ENCODE measurements at regions not wholly inside any gene's neighbourhood (a gene's known extent, or its start where the extent isn't known, plus 50 kb on each side); places are given as distances from the start of the nearest gene placed in this dataset.
"Not testable (repeated sequence)": the region's sequence is repeated elsewhere in the genome, so short reads cannot be mapped to it uniquely, and the experiment has no call there.

DNA sequence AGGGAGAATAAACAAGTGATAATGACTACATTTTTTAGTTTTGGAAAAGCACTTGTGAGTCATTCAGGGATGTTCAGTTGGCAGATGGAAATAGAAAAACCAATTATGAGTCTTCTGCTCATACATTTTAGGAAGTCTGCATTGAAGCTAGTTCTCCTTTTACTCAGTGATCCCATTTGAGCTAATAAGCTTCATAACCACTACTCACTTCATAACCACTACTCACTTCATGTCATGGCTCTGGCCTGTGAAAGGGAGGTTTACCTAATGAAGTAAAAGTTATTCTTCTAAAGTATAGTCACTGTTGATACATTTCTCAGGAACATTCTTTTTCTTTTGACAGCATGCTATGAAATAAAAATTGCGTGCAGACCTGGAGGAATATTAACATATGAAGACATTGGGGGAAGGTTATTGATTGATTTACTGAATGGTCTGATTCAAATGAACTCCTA, 948.7 kb downstream of the TSN start:
- H3K4me3 Mint-ChIP-seq = no peak overlapping the region

DNA sequence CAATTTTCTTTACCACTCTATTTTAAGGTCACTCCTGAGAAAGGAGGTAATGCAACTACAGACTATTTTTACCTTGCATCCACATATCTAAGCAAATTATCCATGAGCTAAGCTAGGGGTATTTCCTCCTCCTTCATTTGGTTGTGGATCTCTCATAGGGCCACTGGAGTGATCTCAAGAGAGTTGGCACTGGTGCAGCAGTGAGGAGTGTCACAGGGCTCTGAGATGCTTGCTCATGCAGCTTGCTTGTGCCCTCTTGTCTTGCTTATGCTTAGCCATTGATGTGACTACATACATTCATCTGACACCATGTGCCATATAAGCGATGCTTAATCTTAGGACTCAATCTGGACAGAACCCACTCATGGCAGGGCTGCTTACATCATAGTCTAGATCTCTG, 950.3 kb downstream of the TSN start:
- Mint-ChIP-seq H3K9me3 (ENCODE audit: low read depth) (peaks cover 7% of the 10 kb centered on the region), H3K27ac (no peak overlapping the region), H3K4me3 (no peak overlapping the region), H3K4me1 (no peaks in the 10 kb centered on the region), H3K27me3 (no peaks in the 10 kb centered on the region), H3K36me3 (no peaks in the 10 kb centered on the region)
- DNase-seq (no peak), ATAC-seq (no peak)
- CTCF ChIA-PET = no interaction called here

More for the DNA sequence above, 948.7 kb downstream of the TSN start:
- Mint-ChIP-seq H3K9me3 (ENCODE audit: low read depth) (peaks cover 2% of the 10 kb centered on the region), H3K27ac (no peak overlapping the region), H3K27me3 (no peaks in the 10 kb centered on the region), H3K36me3 (no peaks in the 10 kb centered on the region), H3K4me1 (no peaks in the 10 kb centered on the region)
- CTCF ChIA-PET = no interaction called here
- DNase-seq (no peak), ATAC-seq (no peak)

DNA sequence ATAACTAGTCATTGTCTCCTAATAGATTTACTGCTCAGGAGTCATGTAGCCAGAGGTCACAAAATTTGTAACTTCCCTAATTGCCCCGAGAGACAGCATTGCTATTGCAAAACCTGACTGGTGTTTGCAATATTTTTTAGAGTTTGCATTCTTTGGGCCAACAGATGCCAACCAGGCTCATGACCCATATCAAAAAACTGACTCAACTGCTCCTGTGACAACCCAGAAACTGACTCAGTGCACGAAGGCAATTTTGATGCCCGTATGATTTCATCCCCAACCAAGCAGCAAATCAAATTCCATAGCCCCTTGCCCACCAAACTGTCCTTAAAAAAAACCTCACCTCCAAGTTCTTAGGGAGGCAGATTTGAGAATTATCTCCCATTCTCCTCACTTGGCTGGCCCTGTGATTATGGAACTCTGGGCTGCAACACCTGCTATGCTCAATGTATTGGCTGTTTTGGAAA, 951.3 kb downstream of the TSN start:
- CTCF ChIA-PET = no interaction called here
- Mint-ChIP-seq H3K27me3 (no peaks in the 10 kb centered on the region), H3K9me3 (ENCODE audit: low read depth) (peaks cover 7% of the 10 kb centered on the region), H3K4me1 (no peaks in the 10 kb centered on the region), H3K36me3 (no peaks in the 10 kb centered on the region), H3K4me3 (no peak overlapping the region), H3K27ac (no peak overlapping the region)
- no peak for DNase-seq
- no peak for ATAC-seq

DNA sequence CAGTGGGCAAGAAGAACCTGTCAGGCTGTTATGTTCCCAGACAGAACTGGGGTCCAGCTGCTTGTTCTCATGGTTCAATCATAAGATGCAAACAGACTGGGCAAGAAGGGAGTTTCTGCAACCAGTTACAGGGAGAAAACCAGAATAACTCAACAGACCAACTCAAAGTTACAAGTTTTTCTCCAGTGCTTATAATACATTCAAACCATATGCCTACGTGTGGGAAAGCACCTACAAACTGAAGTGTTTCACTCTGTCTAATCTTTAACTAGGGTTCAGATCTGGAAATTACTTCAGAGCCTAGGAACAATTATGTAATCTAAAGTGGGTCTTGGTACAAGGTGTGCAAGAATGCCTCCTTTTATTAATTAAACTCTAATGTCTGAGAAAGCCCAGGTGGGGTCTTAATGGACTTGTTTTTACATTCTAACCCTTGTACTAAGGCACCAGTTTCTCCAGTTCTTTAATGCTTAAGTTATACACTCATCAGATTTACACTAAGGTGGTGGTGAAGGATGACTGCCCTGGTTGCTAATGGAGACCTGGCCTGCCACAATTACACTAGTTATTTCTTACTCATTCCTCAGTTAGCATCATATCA, 951.9 kb downstream of the TSN start:
- DNase-seq (no peak), ATAC-seq (no peak)
- Mint-ChIP-seq H3K4me1 (no peaks in the 10 kb centered on the region), H3K27me3 (no peaks in the 10 kb centered on the region), H3K36me3 (no peaks in the 10 kb centered on the region), H3K27ac (no peak overlapping the region), H3K4me3 (no peak overlapping the region), H3K9me3 (ENCODE audit: low read depth) (peaks cover 7% of the 10 kb centered on the region)
- CTCF ChIA-PET = no interaction called here

DNA sequence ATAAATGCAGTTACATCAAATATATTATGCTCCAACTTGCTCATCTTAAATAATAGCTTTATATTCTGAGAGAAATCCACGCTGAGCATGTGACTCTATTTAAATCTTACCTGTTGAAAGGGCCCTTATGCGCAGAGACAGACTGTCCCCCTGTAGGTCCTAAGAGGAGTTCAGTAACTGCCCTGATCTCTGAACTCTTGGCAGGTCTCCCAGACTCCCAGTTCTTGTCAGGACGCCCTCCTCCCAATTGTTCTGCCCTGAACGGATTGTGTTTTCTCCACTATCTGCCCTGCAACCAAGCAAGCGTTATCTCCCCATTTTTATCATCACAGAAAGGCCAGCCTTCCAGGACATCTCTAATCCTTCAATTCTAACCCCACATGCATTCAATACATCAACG, 954.6 kb downstream of the TSN start:
- no peak overlapping the region for H3K4me3 Mint-ChIP-seq
- H3K9me3 Mint-ChIP-seq (ENCODE audit: low read depth) = peaks cover 10% of the 10 kb centered on the region

DNA sequence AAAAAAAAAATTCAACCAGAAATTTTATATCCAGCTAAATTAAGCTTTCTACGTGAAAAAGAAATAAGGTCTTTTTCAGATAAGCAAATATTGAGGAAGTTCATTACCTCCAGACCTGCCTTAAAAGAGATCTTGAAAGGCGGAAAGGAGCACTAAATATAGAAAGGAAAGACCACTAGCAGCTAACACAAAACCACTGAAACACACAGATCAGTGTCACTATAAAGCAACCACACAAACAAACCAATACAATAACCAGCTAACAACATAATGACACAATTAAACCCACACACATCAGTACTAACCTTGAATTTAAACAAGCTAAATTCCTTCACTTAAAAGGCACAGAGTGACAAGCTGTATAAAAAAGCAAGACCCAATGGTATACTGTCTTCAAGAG, 958.3 kb downstream of the TSN start:
- H3K27ac Mint-ChIP-seq = no peak overlapping the region
- no peak overlapping the region for H3K4me3 Mint-ChIP-seq
- no peaks in the 10 kb centered on the region for H3K4me1 Mint-ChIP-seq
- peaks cover 15% of the 10 kb centered on the region for H3K9me3 Mint-ChIP-seq (ENCODE audit: low read depth)
- no peaks in the 10 kb centered on the region for H3K27me3 Mint-ChIP-seq
- DNase-seq (no peak), ATAC-seq (no peak)
- H3K36me3 Mint-ChIP-seq = no peaks in the 10 kb centered on the region
- CTCF ChIA-PET = interaction anchor here (0.7 kb wide), 1 partner anchor 442 kb away, joined by 3 read pairs; no protein-coding TSS in a partner anchor

More for the DNA sequence above, 954.6 kb downstream of the TSN start:
- Mint-ChIP-seq H3K4me1 (no peaks in the 10 kb centered on the region), H3K36me3 (no peaks in the 10 kb centered on the region), H3K27me3 (no peaks in the 10 kb centered on the region), H3K27ac (no peak overlapping the region)
- DNase-seq (no peak), ATAC-seq (no peak)
- CTCF ChIA-PET = no interaction called here

DNA sequence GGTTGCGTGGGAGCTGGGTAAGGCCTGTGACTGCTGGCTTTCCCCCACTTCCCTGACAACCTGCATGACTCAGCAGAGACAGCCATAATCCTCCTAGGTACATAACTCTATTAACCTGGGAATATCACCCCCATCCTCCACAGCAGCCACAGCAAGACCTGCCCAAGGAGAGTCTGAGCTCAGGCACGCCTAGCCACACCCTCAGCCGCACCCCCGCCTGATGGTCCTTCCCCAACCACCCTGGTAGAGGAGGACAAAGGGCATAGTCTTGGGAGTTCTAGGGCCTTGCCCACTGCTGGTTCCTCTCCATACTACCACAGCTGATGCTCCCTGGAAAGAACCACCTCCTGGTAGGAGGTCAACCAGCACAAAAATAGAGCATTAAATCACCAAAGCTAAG, 965.4 kb downstream of the TSN start:
- H3K4me3 Mint-ChIP-seq, H3K27me3 Mint-ChIP-seq, CTCF ChIA-PET, DNase-seq, H3K36me3 Mint-ChIP-seq, H3K27ac Mint-ChIP-seq, ATAC-seq, H3K4me1 Mint-ChIP-seq: not testable (repeated sequence)
- H3K9me3 Mint-ChIP-seq (ENCODE audit: low read depth) = peaks cover 13% of the 10 kb centered on the region

DNA sequence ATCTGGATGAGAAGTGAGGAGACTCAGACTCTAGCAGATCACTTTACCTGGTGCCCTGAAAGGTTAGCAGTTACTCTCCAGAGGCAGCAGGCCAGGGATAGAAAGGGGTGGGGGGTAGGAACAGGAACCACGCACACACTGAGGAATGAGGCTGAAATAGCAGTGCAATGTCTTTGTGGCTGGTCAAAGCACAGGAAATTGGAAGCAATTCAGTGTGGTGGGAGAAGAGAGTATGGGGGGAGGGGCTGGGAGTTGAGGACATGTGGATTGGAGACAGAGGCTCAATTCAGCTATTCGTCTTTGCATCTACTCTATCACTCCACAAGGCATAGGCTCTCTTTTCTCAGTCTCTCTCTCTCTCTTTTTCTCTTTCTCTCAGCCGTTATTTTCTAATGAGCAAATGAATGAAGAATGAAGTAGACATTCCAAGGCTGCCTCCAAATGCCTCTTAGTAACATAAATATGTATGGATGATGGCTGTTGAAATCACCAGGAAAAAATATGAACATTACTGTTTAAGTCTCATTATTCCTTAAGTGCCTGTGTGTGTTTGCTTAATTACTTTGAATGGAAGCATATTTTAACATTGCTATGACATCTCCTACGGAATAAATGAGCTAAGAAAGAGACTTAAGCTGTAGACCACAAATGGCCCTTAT, 979.4 kb downstream of the TSN start:
- H3K27me3 Mint-ChIP-seq = no peaks in the 10 kb centered on the region
- H3K36me3 Mint-ChIP-seq = no peaks in the 10 kb centered on the region
- H3K4me1 Mint-ChIP-seq = peaks cover 16% of the 10 kb centered on the region
- H3K4me3 Mint-ChIP-seq = no peak overlapping the region
- DNase-seq (no peak), ATAC-seq (no peak)
- peaks cover 10% of the 10 kb centered on the region for H3K9me3 Mint-ChIP-seq (ENCODE audit: low read depth)
- no peak overlapping the region for H3K27ac Mint-ChIP-seq
- CTCF ChIA-PET = no interaction called here

DNA sequence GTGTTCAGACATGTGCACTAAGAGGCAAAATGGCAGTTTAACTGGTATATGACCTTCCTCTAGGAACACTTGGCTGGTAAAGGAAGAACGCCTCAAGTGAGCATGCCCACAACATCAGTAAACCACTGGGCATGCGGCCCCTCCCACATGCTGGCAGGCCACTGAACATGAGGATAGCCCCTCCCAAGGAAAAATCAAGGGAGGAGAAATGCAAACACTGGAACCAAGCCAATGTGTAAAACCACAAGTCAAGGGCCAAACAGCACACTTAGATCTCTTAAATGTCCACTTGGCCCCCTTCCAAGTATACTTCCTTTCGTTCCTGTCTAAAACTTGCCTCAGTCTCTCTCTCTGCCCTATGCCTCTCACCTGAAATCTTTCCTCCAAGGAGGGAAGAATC, 980.8 kb downstream of the TSN start:
- ATAC-seq = no peak
- Mint-ChIP-seq H3K9me3 (ENCODE audit: low read depth) (peaks cover 10% of the 10 kb centered on the region), H3K36me3 (no peaks in the 10 kb centered on the region), H3K4me1 (peaks cover 21% of the 10 kb centered on the region), H3K27me3 (no peaks in the 10 kb centered on the region), H3K4me3 (no peak overlapping the region), H3K27ac (no peak overlapping the region)
- CTCF ChIA-PET = no interaction called here
- no peak for DNase-seq

DNA sequence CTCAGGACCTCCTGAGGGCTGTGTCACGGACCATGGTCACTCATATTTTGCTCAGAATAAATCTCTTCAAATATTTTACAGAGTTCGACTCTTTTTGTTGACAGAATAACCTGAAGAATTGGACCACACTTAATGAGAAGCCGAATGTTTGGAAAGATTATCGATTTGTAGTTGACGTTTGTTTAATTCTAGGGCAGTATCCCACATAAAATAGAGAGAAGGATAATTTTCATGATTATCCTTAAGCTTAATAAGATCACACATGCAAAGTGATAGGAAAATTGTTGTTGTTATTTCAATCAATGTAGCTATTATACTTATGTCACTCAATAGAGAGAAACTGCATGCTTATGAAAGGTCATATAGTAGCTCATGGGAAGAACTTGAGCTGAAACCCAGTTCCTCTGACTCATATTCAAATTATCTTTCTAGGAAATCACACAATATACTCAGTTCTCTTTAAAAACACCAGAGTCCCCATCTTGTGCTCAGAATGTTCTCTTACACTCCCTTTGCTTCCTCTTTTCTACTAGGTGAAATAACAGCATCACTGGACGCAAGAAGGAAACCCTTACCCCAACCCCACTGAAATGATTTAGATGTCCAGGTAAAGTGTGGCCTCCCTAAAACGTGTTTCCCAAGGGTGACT, 982.1 kb downstream of the TSN start:
- no peaks in the 10 kb centered on the region for H3K27me3 Mint-ChIP-seq
- H3K27ac Mint-ChIP-seq = peak overlapping the region; percentile 24
- peaks cover 21% of the 10 kb centered on the region for H3K4me1 Mint-ChIP-seq
- ATAC-seq (peak; percentile 51), DNase-seq (no peak)
- peaks cover 10% of the 10 kb centered on the region for H3K9me3 Mint-ChIP-seq (ENCODE audit: low read depth)
- no peaks in the 10 kb centered on the region for H3K36me3 Mint-ChIP-seq
- CTCF ChIA-PET = no interaction called here
- H3K4me3 Mint-ChIP-seq = no peak overlapping the region

DNA sequence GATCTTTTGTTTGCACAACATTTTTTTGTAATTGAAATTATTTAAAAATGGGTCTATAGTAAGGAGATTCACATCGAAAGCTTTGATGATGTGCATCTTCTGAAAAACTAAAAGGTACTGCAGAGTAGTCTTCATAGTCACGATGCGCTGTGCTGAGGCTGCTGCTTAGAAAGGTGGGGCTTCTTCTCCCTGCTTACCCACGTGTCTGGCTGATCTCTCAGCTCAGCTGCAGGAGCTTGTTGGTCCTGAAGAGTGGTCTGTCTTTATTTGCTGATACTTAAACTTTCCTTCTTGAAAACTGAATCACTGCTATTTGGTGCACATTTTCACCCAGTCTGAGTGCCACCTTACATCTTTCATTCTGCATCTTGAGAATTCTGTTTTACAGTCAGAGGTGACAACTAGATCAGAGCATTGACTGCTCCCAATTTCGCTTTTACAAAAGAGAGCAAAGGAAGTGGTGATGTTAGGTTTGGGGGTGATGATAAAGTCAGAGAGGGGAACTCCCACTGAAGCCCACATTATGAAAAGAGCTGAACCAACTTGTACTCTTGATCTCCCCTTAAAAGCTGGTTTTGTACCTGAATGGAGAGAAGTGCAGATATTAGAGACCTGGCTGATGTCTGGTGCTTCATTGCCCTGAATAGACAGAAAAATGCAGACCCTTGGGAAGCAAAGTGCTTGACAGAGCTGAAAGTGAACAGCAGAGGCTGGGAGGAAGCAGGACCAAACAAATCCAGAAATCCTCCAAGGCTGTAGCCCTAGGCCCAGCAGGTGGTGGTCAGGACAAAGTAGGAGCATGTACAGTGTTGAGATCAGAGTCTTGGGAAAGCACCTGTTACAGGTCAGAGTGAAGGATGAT, 984.5 kb downstream of the TSN start:
- CTCF ChIA-PET = interaction anchor here (0.8 to 1.2 kb wide), 2 partner anchors 19 to 24 kb away, joined by 3 read pairs; no protein-coding TSS in a partner anchor
- Mint-ChIP-seq H3K36me3 (no peaks in the 10 kb centered on the region), H3K27me3 (no peaks in the 10 kb centered on the region), H3K4me1 (peaks cover 21% of the 10 kb centered on the region), H3K9me3 (ENCODE audit: low read depth) (peaks cover 7% of the 10 kb centered on the region), H3K27ac (peak overlapping the region; percentile 3), H3K4me3 (no peak overlapping the region)
- ATAC-seq (no peak), DNase-seq (no peak)

DNA sequence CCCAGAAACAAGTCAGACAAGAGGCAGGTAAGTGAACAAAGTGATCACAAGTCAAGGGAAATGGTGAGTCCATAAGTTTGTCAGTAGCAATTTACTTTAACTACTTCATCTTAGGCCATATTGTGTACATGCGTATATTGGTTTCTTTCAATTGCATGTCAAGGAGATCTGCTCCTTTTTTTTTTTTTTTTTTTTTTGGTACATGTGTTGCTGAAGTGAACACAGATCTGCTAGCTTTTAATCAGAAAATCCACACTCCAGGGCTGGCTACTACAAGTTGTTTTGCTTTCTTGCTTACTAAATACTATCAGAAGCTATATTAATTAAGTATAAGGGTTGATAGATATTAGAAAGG, 985.1 kb downstream of the TSN start:
- Mint-ChIP-seq H3K4me3 (no peak overlapping the region), H3K9me3 (ENCODE audit: low read depth) (peaks cover 7% of the 10 kb centered on the region), H3K27me3 (no peaks in the 10 kb centered on the region), H3K36me3 (no peaks in the 10 kb centered on the region), H3K27ac (peak overlapping the region; percentile 3), H3K4me1 (peaks cover 21% of the 10 kb centered on the region)
- CTCF ChIA-PET = interaction anchor here (0.8 kb wide), 1 partner anchor 23 kb away, joined by 3 read pairs; no protein-coding TSS in a partner anchor
- no peak for DNase-seq
- ATAC-seq = no peak

DNA sequence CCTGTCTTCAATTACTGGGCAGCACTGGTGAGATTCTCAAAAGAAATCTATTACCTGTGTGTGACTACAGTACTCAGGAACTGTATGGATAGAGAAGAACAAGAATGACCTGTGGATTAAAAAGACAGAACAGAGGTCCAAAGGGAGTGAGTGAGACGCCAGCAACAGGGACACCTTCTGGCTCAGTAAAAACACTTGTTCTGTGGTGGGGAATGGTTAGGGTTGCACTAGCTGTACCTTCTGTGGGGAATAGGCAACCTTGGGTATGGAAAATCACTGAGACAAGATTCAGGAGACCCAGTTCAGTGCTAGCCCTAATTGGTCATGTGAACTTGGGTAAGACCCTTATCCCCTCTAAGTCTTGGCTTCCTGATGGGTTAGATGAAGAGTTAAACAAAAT, 986.0 kb downstream of the TSN start:
- Mint-ChIP-seq H3K27ac (no peak overlapping the region), H3K27me3 (no peaks in the 10 kb centered on the region), H3K36me3 (no peaks in the 10 kb centered on the region), H3K4me1 (peaks cover 21% of the 10 kb centered on the region), H3K9me3 (ENCODE audit: low read depth) (peaks cover 3% of the 10 kb centered on the region), H3K4me3 (no peak overlapping the region)
- CTCF ChIA-PET = no interaction called here
- no peak for DNase-seq
- ATAC-seq = no peak
